A549 (cell line): ENCODE measurements at regions not wholly inside any gene's neighbourhood (a gene's known extent, or its start where the extent isn't known, plus 50 kb on each side); places are given as distances from the start of the nearest gene placed in this dataset.

Source experiments
- CEBPB ChIP-seq, 2 experiments: fragments of >200 bp in 1 of 2; sonication (Bioruptor Twin) in 1 of 2; formaldehyde crosslinking in 1 of 2; IDR thresholded peaks; 2 replicates each; pipeline ENCODE4 v1.6.1; 2012 to 2016
- EHMT2 ChIP-seq: fragments of 200-600 bp; sonication (generic); IDR thresholded peaks from 2 replicates; pipeline ENCODE4 v1.6.1; 2016; ENCODE audit warnings: antibody characterized with exemption, low read depth, mild to moderate bottlenecking, moderate library complexity
- FOSL2 ChIP-seq, 2 experiments: fragments of 450-650 bp in 1 of 2; fragments of >200 bp in 1 of 2; sonication (Bioruptor Twin) in 1 of 2; formaldehyde crosslinking; IDR thresholded peaks; 2 replicates each; pipeline versions ENCODE4 v1.5.0 to v1.6.1; 2016 to 2020; ENCODE audit warnings: mild to moderate bottlenecking in 1 of 2, moderate library complexity in 1 of 2
- JUN ChIP-seq, 2 experiments: fragments of >200 bp; sonication (Bioruptor Twin); formaldehyde crosslinking; IDR thresholded peaks; 2 replicates in 1 of 2; 3 replicates in 1 of 2; pipeline ENCODE4 v1.6.1; 2016 to 2017
- MYC ChIP-seq: IDR thresholded peaks from 2 replicates; pipeline ENCODE4 v1.6.1; 2012; ENCODE audit warnings: mild to moderate bottlenecking, inconsistent platforms, low read length, improper control_type of control experiment, borderline replicate concordance
- POLR2A ChIP-seq: IDR thresholded peaks from 2 replicates; pipeline ENCODE4 v1.6.1; 2012; ENCODE audit warnings: mild to moderate bottlenecking, low read length
- RNF2 ChIP-seq: fragments of 200-600 bp; sonication (generic); IDR thresholded peaks from 2 replicates; pipeline ENCODE4 v1.6.1; 2016; ENCODE audit warnings: low read depth, mild to moderate bottlenecking, antibody characterized with exemption, moderate library complexity, borderline replicate concordance
- SMC3 ChIP-seq: fragments of >200 bp; sonication (Bioruptor Twin); formaldehyde crosslinking; IDR thresholded peaks from 3 replicates; pipeline ENCODE4 v1.6.1; 2018; ENCODE audit warnings: inconsistent platforms
- USF2 ChIP-seq: fragments of 450-650 bp; IDR thresholded peaks from 2 replicates; pipeline ENCODE4 v1.6.1; 2014; ENCODE audit warnings: antibody characterized with exemption
- ZFP36 ChIP-seq: fragments of 450-650 bp; IDR thresholded peaks from 2 replicates; pipeline ENCODE4 v1.6.1; 2014; ENCODE audit warnings: borderline replicate concordance; ENCODE audit not compliant: partially characterized antibody
- TF ChIP-seq, protein P1 (sequence below): fragments of >200 bp; sonication (Bioruptor Twin); formaldehyde crosslinking; IDR thresholded peaks from 3 replicates; pipeline ENCODE4 v1.5.1; 2016
- TF ChIP-seq, protein P2 (sequence below): fragments of 200-600 bp; sonication (generic); IDR thresholded peaks from 2 replicates; pipeline ENCODE4 v1.6.1; 2016; ENCODE audit warnings: antibody characterized with exemption, mild to moderate bottlenecking, moderate library complexity

GRCh38 chrX:44058339-44058738, 85.1 kb upstream of the NDP start:
- TF ChIP-seq USF2 (no peak), EHMT2 (no peak), ZFP36 (no peak), SMC3 (no peak), POLR2A (no peak), JUN (IDR thresholded peaks at IDR 0.05) (no peak), MYC (no peak), FOSL2 (IDR thresholded peaks at IDR 0.05) (no peak), FOSL2 (CRISPR knock-in tag; IDR thresholded peaks at IDR 0.05) (no peak), CEBPB (IDR thresholded peaks at IDR 0.05) (no peak), RNF2 (no peak)
- TF ChIP-seq, protein P1, sequence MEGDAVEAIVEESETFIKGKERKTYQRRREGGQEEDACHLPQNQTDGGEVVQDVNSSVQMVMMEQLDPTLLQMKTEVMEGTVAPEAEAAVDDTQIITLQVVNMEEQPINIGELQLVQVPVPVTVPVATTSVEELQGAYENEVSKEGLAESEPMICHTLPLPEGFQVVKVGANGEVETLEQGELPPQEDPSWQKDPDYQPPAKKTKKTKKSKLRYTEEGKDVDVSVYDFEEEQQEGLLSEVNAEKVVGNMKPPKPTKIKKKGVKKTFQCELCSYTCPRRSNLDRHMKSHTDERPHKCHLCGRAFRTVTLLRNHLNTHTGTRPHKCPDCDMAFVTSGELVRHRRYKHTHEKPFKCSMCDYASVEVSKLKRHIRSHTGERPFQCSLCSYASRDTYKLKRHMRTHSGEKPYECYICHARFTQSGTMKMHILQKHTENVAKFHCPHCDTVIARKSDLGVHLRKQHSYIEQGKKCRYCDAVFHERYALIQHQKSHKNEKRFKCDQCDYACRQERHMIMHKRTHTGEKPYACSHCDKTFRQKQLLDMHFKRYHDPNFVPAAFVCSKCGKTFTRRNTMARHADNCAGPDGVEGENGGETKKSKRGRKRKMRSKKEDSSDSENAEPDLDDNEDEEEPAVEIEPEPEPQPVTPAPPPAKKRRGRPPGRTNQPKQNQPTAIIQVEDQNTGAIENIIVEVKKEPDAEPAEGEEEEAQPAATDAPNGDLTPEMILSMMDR = no peak
- TF ChIP-seq, protein P2, sequence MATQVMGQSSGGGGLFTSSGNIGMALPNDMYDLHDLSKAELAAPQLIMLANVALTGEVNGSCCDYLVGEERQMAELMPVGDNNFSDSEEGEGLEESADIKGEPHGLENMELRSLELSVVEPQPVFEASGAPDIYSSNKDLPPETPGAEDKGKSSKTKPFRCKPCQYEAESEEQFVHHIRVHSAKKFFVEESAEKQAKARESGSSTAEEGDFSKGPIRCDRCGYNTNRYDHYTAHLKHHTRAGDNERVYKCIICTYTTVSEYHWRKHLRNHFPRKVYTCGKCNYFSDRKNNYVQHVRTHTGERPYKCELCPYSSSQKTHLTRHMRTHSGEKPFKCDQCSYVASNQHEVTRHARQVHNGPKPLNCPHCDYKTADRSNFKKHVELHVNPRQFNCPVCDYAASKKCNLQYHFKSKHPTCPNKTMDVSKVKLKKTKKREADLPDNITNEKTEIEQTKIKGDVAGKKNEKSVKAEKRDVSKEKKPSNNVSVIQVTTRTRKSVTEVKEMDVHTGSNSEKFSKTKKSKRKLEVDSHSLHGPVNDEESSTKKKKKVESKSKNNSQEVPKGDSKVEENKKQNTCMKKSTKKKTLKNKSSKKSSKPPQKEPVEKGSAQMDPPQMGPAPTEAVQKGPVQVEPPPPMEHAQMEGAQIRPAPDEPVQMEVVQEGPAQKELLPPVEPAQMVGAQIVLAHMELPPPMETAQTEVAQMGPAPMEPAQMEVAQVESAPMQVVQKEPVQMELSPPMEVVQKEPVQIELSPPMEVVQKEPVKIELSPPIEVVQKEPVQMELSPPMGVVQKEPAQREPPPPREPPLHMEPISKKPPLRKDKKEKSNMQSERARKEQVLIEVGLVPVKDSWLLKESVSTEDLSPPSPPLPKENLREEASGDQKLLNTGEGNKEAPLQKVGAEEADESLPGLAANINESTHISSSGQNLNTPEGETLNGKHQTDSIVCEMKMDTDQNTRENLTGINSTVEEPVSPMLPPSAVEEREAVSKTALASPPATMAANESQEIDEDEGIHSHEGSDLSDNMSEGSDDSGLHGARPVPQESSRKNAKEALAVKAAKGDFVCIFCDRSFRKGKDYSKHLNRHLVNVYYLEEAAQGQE = no peak
